GM10248 (cell line): ENCODE measurements at regions not wholly inside any gene's neighbourhood (a gene's known extent, or its start where the extent isn't known, plus 50 kb on each side); places are given as distances from the start of the nearest gene placed in this dataset.
"Not testable (repeated sequence)": the region's sequence is repeated elsewhere in the genome, so short reads cannot be mapped to it uniquely, and the experiment has no call there.

Source experiments
- CTCF ChIA-PET: fragments of 300-600 bp; sonication (Branson Sonifier 250); formaldehyde crosslinking; extraction: SDS; loops from one replicate; lab custom pipeline; 2021; ENCODE audit warnings: antibody characterized with exemption; lab: Yijun Ruan, JAX
- POLR2A ChIA-PET: fragments of 350-650 bp; sonication (Branson Sonifier 250); formaldehyde crosslinking; extraction: SDS; loops from one replicate; lab custom pipeline; 2020; ENCODE audit warnings: antibody characterized with exemption; lab: Yijun Ruan, JAX
- DNase-seq: peaks from one replicate; pipeline ENCODE4 v3.0.0; 2012; ENCODE audit errors: extremely low spot score
- TF ChIP-seq, protein P1 (sequence below): IDR thresholded peaks from 2 replicates; pipeline ENCODE4 v1.5.1; 2012; ENCODE audit warnings: mild to moderate bottlenecking, low read depth; ENCODE audit errors: extremely low read depth, missing control alignments, control extremely low read depth

DNA sequence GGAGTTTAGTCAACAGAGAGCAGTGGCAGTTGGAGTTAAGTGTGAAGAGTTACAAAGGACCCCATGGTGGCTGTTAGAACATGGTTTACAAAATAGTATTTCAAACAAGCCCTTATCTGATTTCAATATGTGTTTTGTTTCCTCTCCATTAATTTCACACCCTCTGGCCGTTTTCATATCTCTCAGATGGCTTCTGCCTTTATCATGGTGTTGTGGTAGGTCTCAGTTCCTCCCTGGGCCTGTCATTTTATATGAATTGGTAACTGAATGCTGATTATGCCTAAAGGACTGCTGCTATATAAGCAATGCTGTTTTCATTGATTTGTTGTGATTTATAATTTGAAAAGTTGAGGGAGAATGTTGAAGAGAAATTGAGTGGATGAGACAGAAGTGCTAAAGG lies 686.7 kb downstream of the NYAP2 start:
- ChIA-PET POLR2A (no interaction called here), CTCF (no interaction called here)
- TF ChIP-seq, protein P1, sequence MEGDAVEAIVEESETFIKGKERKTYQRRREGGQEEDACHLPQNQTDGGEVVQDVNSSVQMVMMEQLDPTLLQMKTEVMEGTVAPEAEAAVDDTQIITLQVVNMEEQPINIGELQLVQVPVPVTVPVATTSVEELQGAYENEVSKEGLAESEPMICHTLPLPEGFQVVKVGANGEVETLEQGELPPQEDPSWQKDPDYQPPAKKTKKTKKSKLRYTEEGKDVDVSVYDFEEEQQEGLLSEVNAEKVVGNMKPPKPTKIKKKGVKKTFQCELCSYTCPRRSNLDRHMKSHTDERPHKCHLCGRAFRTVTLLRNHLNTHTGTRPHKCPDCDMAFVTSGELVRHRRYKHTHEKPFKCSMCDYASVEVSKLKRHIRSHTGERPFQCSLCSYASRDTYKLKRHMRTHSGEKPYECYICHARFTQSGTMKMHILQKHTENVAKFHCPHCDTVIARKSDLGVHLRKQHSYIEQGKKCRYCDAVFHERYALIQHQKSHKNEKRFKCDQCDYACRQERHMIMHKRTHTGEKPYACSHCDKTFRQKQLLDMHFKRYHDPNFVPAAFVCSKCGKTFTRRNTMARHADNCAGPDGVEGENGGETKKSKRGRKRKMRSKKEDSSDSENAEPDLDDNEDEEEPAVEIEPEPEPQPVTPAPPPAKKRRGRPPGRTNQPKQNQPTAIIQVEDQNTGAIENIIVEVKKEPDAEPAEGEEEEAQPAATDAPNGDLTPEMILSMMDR = no peak
- DNase-seq = no peak

DNA sequence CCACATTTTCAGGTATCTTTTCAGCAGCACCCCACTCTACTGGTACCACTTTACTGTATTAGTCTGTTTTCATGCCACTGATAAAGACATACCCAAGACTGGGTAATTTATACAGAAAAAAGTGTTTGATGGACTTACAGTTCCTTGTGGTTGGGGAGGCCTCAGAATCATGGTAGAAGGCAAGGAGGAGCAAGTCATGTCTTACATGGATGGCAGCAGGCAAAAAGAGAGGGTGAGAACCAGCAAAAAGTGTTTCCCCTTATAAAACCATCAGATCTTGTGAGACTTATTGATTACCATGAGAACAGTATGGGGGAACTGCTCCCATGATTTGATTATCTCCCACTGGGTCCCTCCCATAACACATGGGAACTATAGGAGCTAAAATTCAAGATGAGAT lies 685.9 kb downstream of the NYAP2 start:
- CTCF ChIA-PET, POLR2A ChIA-PET, DNase-seq: not testable (repeated sequence)

DNA sequence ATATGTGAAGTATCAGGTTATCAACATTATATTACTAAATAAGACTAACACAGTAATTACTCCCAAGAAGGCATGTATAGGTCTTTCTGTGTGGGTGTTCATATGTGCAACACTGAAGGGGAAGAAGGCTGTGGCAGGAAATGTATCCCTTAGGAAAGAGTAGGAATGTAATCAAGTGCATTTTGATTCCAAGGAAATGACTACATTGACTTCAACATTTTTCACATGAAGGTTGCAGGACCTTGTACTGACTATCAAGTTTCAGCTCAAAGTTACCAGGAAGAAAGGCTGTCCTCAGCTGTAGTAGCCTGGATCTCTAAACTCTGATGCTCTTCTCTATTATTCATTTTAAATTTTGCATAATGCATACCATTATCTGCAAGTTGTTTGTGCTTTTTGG lies 680.8 kb downstream of the NYAP2 start:
- ChIA-PET POLR2A (no interaction called here), CTCF (no interaction called here)
- TF ChIP-seq, protein P1 = no peak
- DNase-seq = no peak

DNA sequence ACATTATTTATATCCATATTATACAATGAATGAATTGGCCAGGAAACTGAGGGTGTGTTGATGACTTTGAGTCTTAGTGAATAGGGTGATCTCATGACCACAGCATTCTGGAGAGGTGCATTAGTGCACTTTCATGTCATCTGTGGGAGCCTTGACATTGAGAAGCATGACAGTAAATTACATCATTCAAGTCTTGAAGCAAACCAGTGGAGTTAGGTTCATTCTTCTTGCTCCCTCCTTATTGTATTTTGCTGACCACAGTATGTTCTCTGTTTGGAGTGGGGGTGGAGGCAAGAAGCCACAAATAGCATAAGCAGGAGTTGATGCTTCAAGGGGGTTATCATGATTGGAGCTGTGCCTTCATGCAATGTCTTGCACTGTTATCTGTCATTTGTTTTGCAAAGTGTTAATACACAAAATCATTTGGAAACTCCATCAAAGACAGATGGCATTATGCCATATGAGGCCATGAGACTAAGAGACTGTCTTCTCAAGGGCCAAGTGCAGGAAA lies 680.2 kb downstream of the NYAP2 start:
- ChIA-PET CTCF (no interaction called here), POLR2A (no interaction called here)
- TF ChIP-seq, protein P1 = no peak
- no peak for DNase-seq

DNA sequence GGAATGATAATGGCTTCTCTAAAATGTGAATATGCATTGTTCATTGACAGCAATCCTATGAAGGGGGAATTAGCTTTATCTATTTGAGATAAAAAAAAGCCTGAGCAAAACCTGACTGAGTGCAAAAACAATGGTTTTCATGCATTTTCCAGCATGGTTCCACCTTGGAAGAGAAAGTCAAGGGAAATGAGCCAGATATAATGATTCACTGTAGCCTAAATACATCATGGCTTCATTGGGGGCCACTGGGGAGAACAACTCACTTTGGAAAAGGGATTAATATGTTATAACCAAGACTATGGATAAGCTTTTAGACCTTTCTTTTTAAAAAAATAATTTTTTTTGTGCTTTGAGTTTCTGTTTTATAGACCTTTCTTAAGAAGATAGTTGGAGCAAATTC lies 679.7 kb downstream of the NYAP2 start:
- TF ChIP-seq, protein P1 = no peak
- POLR2A ChIA-PET = no interaction called here
- CTCF ChIA-PET = no interaction called here
- no peak for DNase-seq

DNA sequence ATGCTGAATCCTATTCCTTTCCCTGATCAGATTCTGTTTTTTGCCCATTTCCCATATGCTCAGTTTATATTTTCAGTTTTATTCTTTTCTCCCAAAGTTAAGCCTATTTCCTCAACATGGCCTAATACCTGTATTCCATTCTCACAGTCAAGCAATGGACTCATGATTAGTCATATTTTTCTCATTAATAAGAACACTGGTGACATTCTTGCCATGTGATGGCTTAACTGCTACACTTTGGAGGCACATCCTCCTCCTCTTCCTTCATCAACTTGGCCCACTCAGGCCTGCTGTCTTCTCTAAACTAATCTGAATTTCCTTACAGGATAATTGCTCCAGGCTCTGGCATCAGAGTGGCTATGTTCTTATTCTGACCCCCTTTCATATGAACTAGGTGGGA lies 679.2 kb downstream of the NYAP2 start:
- no peak for DNase-seq
- ChIA-PET CTCF (no interaction called here), POLR2A (no interaction called here)
- TF ChIP-seq, protein P1 = no peak

DNA sequence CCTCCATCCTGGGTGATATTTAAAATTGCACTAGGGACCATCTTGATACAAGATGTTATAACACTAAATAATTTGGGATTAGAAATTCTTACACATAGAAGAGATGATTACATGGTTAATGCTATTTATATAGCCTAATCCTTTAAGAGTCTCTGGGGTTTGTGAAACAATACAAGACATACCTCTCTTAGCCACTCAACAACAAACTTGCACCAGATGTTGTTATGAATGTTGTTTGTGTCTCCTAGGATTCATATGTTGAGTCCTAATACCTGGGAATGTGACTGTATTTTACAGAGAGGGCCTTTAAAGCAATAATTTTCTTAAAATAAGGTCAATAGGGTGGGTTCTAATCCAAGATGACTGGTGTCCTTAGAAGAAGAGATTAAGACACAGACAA lies 678.3 kb downstream of the NYAP2 start:
- TF ChIP-seq, protein P1 = no peak
- ChIA-PET POLR2A (no interaction called here), CTCF (interaction anchor here (1.6 kb wide), 1 partner anchor 19 kb away, joined by 3 read pairs; no protein-coding TSS in a partner anchor)
- DNase-seq = no peak
